ENCODE measurements at regions not wholly inside any gene's neighbourhood (a gene's known extent, or its start where the extent isn't known, plus 50 kb on each side); places are given as distances from the start of the nearest gene placed in this dataset.

GRCh38 chr1:219278288-219278687 is 104.6 kb downstream of the LYPLAL1 start:
- no peak overlapping the region for H3K4me3 ChIP-seq
- DNase-seq (ENCODE audit: low spot score): no peak
- no peaks in the 10 kb centered on the region for H3K27me3 ChIP-seq (replicated peaks; ENCODE audit: insufficient read depth)
- no peak for ATAC-seq (ENCODE audit: insufficient number of reproducible peaks, low FRiP score, low read depth)
- H3K27ac ChIP-seq: no peak overlapping the region
- TF ChIP-seq CTCF (IDR thresholded peaks at IDR 0.05): no peak
- H3K36me3 ChIP-seq: no peaks in the 10 kb centered on the region
- H3K4me1 ChIP-seq (ENCODE audit: control insufficient read depth in 1 of 2, low read depth in 2 of 2): no peaks in the 10 kb centered on the region
- no peaks in the 10 kb centered on the region for H3K9me3 ChIP-seq

DNA sequence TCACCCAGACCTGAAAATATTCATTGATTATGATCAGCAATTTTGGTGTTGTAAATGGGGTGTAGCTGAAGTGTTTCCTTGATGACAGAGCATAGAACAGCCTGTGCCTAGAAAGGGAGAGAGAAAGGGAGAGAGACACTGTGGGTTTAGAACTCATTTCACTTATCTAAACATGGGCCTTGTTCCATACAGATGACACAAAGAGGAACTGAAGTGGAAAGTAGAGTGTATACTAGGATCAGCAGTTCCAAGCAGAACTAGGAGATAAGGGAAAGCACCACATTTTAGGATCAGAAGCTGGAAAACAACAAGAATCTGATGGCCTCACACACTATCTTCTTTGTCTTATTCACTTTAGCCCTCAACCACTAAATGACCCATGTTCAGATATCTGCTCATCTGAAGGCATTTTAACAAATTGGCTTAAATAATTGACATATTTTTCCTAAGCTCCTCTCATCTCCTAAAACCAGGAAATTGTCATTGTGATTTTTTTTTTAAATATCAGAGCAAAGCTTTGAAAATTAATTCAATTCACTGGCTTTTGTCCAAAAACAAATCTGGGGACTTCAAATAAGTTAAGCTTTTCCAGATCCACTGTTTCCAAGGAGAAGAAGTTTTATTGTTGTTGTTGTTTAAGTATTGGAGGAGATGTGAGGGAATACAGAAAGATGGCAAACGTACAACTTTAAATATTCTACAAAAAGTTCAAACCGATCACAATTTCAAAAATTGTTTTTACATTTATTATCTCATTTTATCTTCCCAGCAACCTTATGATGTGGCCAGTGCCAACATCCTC is 103.8 kb downstream of the LYPLAL1 start:
- no peaks in the 10 kb centered on the region for H3K27me3 ChIP-seq (replicated peaks; ENCODE audit: insufficient read depth)
- no peak for ATAC-seq (ENCODE audit: insufficient number of reproducible peaks, low FRiP score, low read depth)
- TF ChIP-seq CTCF (IDR thresholded peaks at IDR 0.05): no peak
- H3K4me1 ChIP-seq (ENCODE audit: control insufficient read depth in 1 of 2, low read depth in 2 of 2): peaks cover 0 to 3% of the 10 kb centered on the region in 2 donors
- no peak overlapping the region for H3K4me3 ChIP-seq
- H3K27ac ChIP-seq: no peak overlapping the region
- H3K9me3 ChIP-seq: no peaks in the 10 kb centered on the region
- no peaks in the 10 kb centered on the region for H3K36me3 ChIP-seq
- DNase-seq (ENCODE audit: low spot score): no peak

- Histone ChIP-seq H3K4me1 (ENCODE audit: control insufficient read depth in 1 of 2, low read depth in 2 of 2) (peaks cover 4 to 16% of the 10 kb centered on the region in 2 donors), H3K27ac (no peak overlapping the region), H3K4me3 (no peak overlapping the region), H3K36me3 (no peaks in the 10 kb centered on the region), H3K27me3 (replicated peaks; ENCODE audit: insufficient read depth) (no peaks in the 10 kb centered on the region), H3K9me3 (no peaks in the 10 kb centered on the region)
- no peak for ATAC-seq (ENCODE audit: insufficient number of reproducible peaks, low FRiP score, low read depth)
- DNase-seq (ENCODE audit: low spot score): no peak
- no peak for TF ChIP-seq CTCF (IDR thresholded peaks at IDR 0.05)
Measured at GRCh38 chr1:219276049-219276738, 102.5 kb downstream of the LYPLAL1 start.

DNA sequence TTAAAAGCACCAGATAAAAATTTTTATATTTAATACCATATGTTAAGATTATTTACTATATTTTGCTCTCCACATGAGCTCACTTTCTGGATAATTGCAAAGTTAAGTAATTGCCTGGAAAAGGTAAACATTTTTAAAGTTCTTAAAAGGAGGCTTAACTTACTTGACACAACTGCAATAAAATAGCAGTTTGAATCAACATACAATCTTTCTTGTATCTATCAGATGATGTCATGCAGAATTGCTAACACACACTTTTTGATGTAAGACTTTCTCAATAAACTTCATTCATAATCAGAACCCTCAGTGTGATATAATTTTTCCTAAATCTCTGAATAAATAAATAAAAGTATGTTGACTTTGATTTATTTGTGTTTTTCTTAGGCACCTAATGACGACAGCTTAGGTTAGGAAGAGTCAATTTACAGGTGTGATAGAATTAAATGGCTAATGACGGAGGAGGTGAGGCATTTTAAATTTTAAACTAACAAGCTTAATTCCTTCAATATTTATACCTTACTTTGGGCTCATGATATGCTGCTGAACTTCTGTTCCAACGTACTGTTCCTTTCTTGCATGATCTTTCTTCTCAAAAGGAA is 99.5 kb downstream of the LYPLAL1 start:
- DNase-seq (ENCODE audit: low spot score) (no peak), ATAC-seq (ENCODE audit: insufficient number of reproducible peaks, low FRiP score, low read depth) (no peak)
- Histone ChIP-seq H3K36me3 (no peaks in the 10 kb centered on the region), H3K9me3 (no peaks in the 10 kb centered on the region), H3K27me3 (replicated peaks; ENCODE audit: insufficient read depth) (no peaks in the 10 kb centered on the region), H3K4me1 (ENCODE audit: control insufficient read depth in 1 of 2, low read depth in 2 of 2) (peaks cover 4 to 22% of the 10 kb centered on the region in 2 donors), H3K4me3 (no peak overlapping the region), H3K27ac (no peak overlapping the region)
- TF ChIP-seq CTCF (IDR thresholded peaks at IDR 0.05): no peak

Data from thoracic aorta (tissue), 2 donors.